Bronchial epithelial cell (primary cell): ENCODE measurements at regions not wholly inside any gene's neighbourhood (a gene's known extent, or its start where the extent isn't known, plus 50 kb on each side); places are given as distances from the start of the nearest gene placed in this dataset.

Experiments
- DNase-seq: peaks from one replicate; pipeline ENCODE4 v3.0.0-alpha.2; 2010; ENCODE audit warnings: low read depth
- FAIRE-seq: peaks from 2 replicates; lab custom pipeline; 2011; peaks lifted over from hg19 to GRCh38; lab: Jason Lieb, UNC
- H3K27me3 ChIP-seq: 2 replicates; pipeline ENCODE4 v1.5.1; 2011; ENCODE audit warnings: low read length; ENCODE audit not compliant: control insufficient read depth, insufficient read depth
- H3K36me3 ChIP-seq: 2 replicates; pipeline ENCODE4 v1.5.1; 2011; ENCODE audit warnings: low read length; ENCODE audit not compliant: control insufficient read depth, insufficient read depth
- H3K4me3 ChIP-seq: 2 replicates; pipeline ENCODE4 v1.5.1; 2011; ENCODE audit warnings: mild to moderate bottlenecking, low read depth, low read length, control low read depth
- TF ChIP-seq, protein P1 (sequence below): IDR thresholded peaks from 2 replicates; pipeline ENCODE4 v1.5.1; 2011; ENCODE audit warnings: mild to moderate bottlenecking, moderate library complexity, low read length, control low read depth, inconsistent platforms; ENCODE audit not compliant: insufficient read depth, severe bottlenecking

- DNase-seq (no peak), FAIRE-seq (no peak)
- no peaks in the 10 kb centered on the region for H3K36me3 ChIP-seq
- H3K27me3 ChIP-seq: no peaks in the 10 kb centered on the region
- TF ChIP-seq, protein P1, sequence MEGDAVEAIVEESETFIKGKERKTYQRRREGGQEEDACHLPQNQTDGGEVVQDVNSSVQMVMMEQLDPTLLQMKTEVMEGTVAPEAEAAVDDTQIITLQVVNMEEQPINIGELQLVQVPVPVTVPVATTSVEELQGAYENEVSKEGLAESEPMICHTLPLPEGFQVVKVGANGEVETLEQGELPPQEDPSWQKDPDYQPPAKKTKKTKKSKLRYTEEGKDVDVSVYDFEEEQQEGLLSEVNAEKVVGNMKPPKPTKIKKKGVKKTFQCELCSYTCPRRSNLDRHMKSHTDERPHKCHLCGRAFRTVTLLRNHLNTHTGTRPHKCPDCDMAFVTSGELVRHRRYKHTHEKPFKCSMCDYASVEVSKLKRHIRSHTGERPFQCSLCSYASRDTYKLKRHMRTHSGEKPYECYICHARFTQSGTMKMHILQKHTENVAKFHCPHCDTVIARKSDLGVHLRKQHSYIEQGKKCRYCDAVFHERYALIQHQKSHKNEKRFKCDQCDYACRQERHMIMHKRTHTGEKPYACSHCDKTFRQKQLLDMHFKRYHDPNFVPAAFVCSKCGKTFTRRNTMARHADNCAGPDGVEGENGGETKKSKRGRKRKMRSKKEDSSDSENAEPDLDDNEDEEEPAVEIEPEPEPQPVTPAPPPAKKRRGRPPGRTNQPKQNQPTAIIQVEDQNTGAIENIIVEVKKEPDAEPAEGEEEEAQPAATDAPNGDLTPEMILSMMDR: no peak
- H3K4me3 ChIP-seq: no peak overlapping the region
Observed at GRCh38 chr9:31969552-31969951, 414.9 kb upstream of the ACO1 start.

GRCh38 chr9:31983895-31984294, 400.5 kb upstream of the ACO1 start:
- Histone ChIP-seq H3K36me3 (no peaks in the 10 kb centered on the region), H3K27me3 (no peaks in the 10 kb centered on the region), H3K4me3 (no peak overlapping the region)
- DNase-seq (no peak), FAIRE-seq (no peak)
- TF ChIP-seq, protein P1: no peak

GRCh38 chr9:31996331-31996730, 388.1 kb upstream of the ACO1 start:
- DNase-seq (no peak), FAIRE-seq (no peak)
- Histone ChIP-seq H3K36me3 (no peaks in the 10 kb centered on the region), H3K27me3 (no peaks in the 10 kb centered on the region), H3K4me3 (no peak overlapping the region)
- TF ChIP-seq, protein P1: no peak

- Histone ChIP-seq H3K36me3 (no peaks in the 10 kb centered on the region), H3K27me3 (no peaks in the 10 kb centered on the region), H3K4me3 (no peak overlapping the region)
- no peak for FAIRE-seq
- TF ChIP-seq, protein P1: no peak
- DNase-seq: no peak
Observed at GRCh38 chr9:32004431-32005076, 379.9 kb upstream of the ACO1 start.

DNA sequence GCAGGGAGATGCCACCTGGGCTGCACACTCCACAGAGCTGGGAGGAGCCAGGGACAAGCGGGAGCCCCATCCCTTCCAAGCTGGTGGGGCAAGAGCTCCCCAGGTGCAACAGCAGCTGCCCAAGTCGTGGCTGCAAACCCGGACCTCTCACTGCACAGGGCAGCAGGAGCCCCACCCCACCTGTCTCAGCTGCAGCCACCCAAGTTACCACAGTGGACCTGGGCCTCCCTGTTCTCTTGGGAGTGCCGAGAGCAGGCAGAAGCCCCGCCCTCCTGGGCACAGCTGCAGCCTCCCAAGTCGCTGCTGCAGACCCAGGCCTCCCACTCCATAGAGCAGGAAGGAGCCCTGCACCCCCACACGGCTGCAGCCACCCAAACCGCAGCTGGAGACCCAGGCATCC, 374.1 kb upstream of the ACO1 start:
- Histone ChIP-seq H3K4me3 (no peak overlapping the region), H3K36me3 (no peaks in the 10 kb centered on the region), H3K27me3 (no peaks in the 10 kb centered on the region)
- DNase-seq (no peak), FAIRE-seq (no peak)
- TF ChIP-seq, protein P1: no peak

GRCh38 chr9:32011049-32011448, 373.4 kb upstream of the ACO1 start:
- no peaks in the 10 kb centered on the region for H3K36me3 ChIP-seq
- H3K27me3 ChIP-seq: no peaks in the 10 kb centered on the region
- DNase-seq (no peak), FAIRE-seq (no peak)
- TF ChIP-seq, protein P1: no peak
- no peak overlapping the region for H3K4me3 ChIP-seq
